ENCODE measurements at regions not wholly inside any gene's neighbourhood (a gene's known extent, or its start where the extent isn't known, plus 50 kb on each side); places are given as distances from the start of the nearest gene placed in this dataset.

GRCh38 chr5:162497455-162497854, 429.9 kb downstream of the GABRG2 start:
- no peak for TF ChIP-seq USF2 (IDR thresholded peaks at IDR 0.05; ENCODE audit: low read depth, low read length)
- no peak for TF ChIP-seq MXI1 (IDR thresholded peaks at IDR 0.05; ENCODE audit: borderline replicate concordance, low read depth, low read length)
- no peak for TF ChIP-seq CEBPB (IDR thresholded peaks at IDR 0.05; ENCODE audit: low read depth, low read length)
- no peak for TF ChIP-seq POLR2A (IDR thresholded peaks at IDR 0.05; ENCODE audit: low read depth, low read length)
- TF ChIP-seq CTCF (conservative IDR thresholded peaks at IDR 0.05; ENCODE audit: low read depth, low read length) = no peak
- TF ChIP-seq BHLHE40 (IDR thresholded peaks at IDR 0.05; ENCODE audit: low read depth, low read length) = no peak
- no peak for TF ChIP-seq RAD21 (IDR thresholded peaks at IDR 0.05; ENCODE audit: low read length)
- no peak for TF ChIP-seq RFX5 (IDR thresholded peaks at IDR 0.05; ENCODE audit: low read depth, low read length)
- no peak for TF ChIP-seq CHD1 (IDR thresholded peaks at IDR 0.05; ENCODE audit: low read depth, low read length)
- TF ChIP-seq MAFK (IDR thresholded peaks at IDR 0.05; ENCODE audit: low read depth, low read length) = no peak
- TF ChIP-seq RCOR1 (IDR thresholded peaks at IDR 0.05; ENCODE audit: insufficient replicate concordance, low read length) = no peak
- no peak for TF ChIP-seq FOS (IDR thresholded peaks at IDR 0.05; ENCODE audit: low read depth, low read length)
- no peak for TF ChIP-seq SMC3 (IDR thresholded peaks at IDR 0.05; ENCODE audit: low read depth, low read length)
- TF ChIP-seq MAZ (IDR thresholded peaks at IDR 0.05; ENCODE audit: borderline replicate concordance, low read depth, low read length) = no peak

Data from IMR-90 (cell line).